ENCODE measurements at regions not wholly inside any gene's neighbourhood (a gene's known extent, or its start where the extent isn't known, plus 50 kb on each side); places are given as distances from the start of the nearest gene placed in this dataset.

- peak; percentile 94 for DNase-seq
These were observed 171.0 kb upstream of the UMPS start for GRCh38 chr3:124558991-124559845.

GRCh38 chr3:124559846-124560574, 170.2 kb upstream of the UMPS start:
- DNase-seq = peak; percentile 92

GRCh38 chr3:124560666-124561215, 169.5 kb upstream of the UMPS start:
- DNase-seq = no peak

GRCh38 chr3:124562769-124563168, 167.5 kb upstream of the UMPS start:
- no peak for DNase-seq

GRCh38 chr3:124563376-124563775, 166.9 kb upstream of the UMPS start:
- no peak for DNase-seq

- peak; percentile 87 for DNase-seq
These were observed 165.2 kb upstream of the UMPS start for GRCh38 chr3:124565013-124565412.

GRCh38 chr3:124565551-124565950, 164.7 kb upstream of the UMPS start:
- DNase-seq = no peak

GRCh38 chr3:124566701-124567100, 163.6 kb upstream of the UMPS start:
- no peak for DNase-seq

GRCh38 chr3:124567179-124567578, 163.1 kb upstream of the UMPS start:
- DNase-seq = no peak

- DNase-seq = no peak
These were observed 160.5 kb upstream of the UMPS start for GRCh38 chr3:124569761-124570160.

- no peak for DNase-seq
These were observed 160.0 kb upstream of the UMPS start for GRCh38 chr3:124570232-124570631.

GRCh38 chr3:124572851-124573405, 157.3 kb upstream of the UMPS start:
- DNase-seq = no peak

- no peak for DNase-seq
These were observed 156.2 kb upstream of the UMPS start for GRCh38 chr3:124574012-124574411.

- no peak for DNase-seq
These were observed 153.4 kb upstream of the UMPS start for GRCh38 chr3:124576565-124577493.

GRCh38 chr3:124577494-124578167, 152.6 kb upstream of the UMPS start:
- DNase-seq = no peak

GRCh38 chr3:124579641-124580040, 150.6 kb upstream of the UMPS start:
- DNase-seq = no peak

GRCh38 chr3:124582196-124582595, 148.1 kb upstream of the UMPS start:
- peak; percentile 36 for DNase-seq

- no peak for DNase-seq
These were observed 147.4 kb upstream of the UMPS start for GRCh38 chr3:124582621-124583395.

GRCh38 chr3:124584245-124584551, 146.1 kb upstream of the UMPS start:
- DNase-seq = no peak

GRCh38 chr3:124584552-124585391, 145.5 kb upstream of the UMPS start:
- peak; percentile 71 for DNase-seq
